ENCODE measurements at regions not wholly inside any gene's neighbourhood (a gene's known extent, or its start where the extent isn't known, plus 50 kb on each side); places are given as distances from the start of the nearest gene placed in this dataset.
A peak's percentile ranks its signal among the peaks of the same experiment; 100 is the strongest.

- no peaks in the 10 kb centered on the region for H3K27me3 ChIP-seq (ENCODE audit: control insufficient read depth in 3 of 3, insufficient read depth in 3 of 3, low read depth in 1 of 3, low read length in 3 of 3)
- H4K8ac ChIP-seq (ENCODE audit: low read depth, low read length): no peak overlapping the region
- WGBS, 2 donors (ENCODE audit: extremely low coverage in 2 of 2, insufficient read length in 2 of 2, insufficient replicate concordance in 1 of 2): no CpG with 5 or more reads among the region's 1 CpG
- no peak for DNase-seq (ENCODE audit: low spot score)
- no peak overlapping the region for H2AFZ ChIP-seq (ENCODE audit: low read length)
- H3K4me3 ChIP-seq (ENCODE audit: low read length in 2 of 2): no peak overlapping the region
- no peak overlapping the region for H3K4me2 ChIP-seq (ENCODE audit: insufficient read depth, low read length, poor library complexity, severe bottlenecking)
- H2BK120ac ChIP-seq (ENCODE audit: low read depth, low read length): no peak overlapping the region
- H4K91ac ChIP-seq (ENCODE audit: low read depth, low read length, poor library complexity): no peak overlapping the region
- no peak overlapping the region for H3K9ac ChIP-seq (ENCODE audit: low read depth, low read length, poor library complexity)
- no peak overlapping the region for H3K4ac ChIP-seq (ENCODE audit: low read length)
- no peaks in the 10 kb centered on the region for H3K4me1 ChIP-seq (ENCODE audit: control insufficient read depth in 2 of 2, insufficient read depth in 1 of 2, low read depth in 1 of 2, low read length in 2 of 2)
- H3K9me3 ChIP-seq (replicated peaks in 1 of 2; ENCODE audit: control insufficient read depth in 2 of 2, insufficient read depth in 1 of 2, low read depth in 1 of 2, low read length in 2 of 2): no peaks in the 10 kb centered on the region
- H3K14ac ChIP-seq (ENCODE audit: low read length): no peak overlapping the region
- H3K18ac ChIP-seq (ENCODE audit: low read length): no peak overlapping the region
- H2BK15ac ChIP-seq (ENCODE audit: low read length): no peak overlapping the region
- H3K79me1 ChIP-seq (ENCODE audit: low read depth, low read length): no peaks in the 10 kb centered on the region
- H2BK12ac ChIP-seq (ENCODE audit: low read length): no peak overlapping the region
- H2BK5ac ChIP-seq (ENCODE audit: low read length): no peak overlapping the region
- H3K27ac ChIP-seq (replicated peaks; ENCODE audit: low read length): no peak overlapping the region
- no peak overlapping the region for H2AK5ac ChIP-seq (ENCODE audit: low read depth, low read length)
- H3K23ac ChIP-seq (ENCODE audit: low read depth, low read length, poor library complexity): no peak overlapping the region
- H3K36me3 ChIP-seq (replicated peaks in 1 of 2; ENCODE audit: control insufficient read depth in 2 of 2, insufficient read depth in 2 of 2, low read length in 2 of 2): no peaks in the 10 kb centered on the region
Observed at GRCh38 chr5:22985446-22985845, 132.3 kb upstream of the CDH12 start.

- H3K79me1 ChIP-seq (ENCODE audit: low read depth, low read length): no peaks in the 10 kb centered on the region
- no CpG with 5 or more reads among the region's 8 CpGs for WGBS, 2 donors (ENCODE audit: extremely low coverage in 2 of 2, insufficient read length in 2 of 2, insufficient replicate concordance in 1 of 2)
- no peak overlapping the region for H3K4me3 ChIP-seq (ENCODE audit: low read length in 2 of 2)
- no peak overlapping the region for H2BK5ac ChIP-seq (ENCODE audit: low read length)
- H2BK120ac ChIP-seq (ENCODE audit: low read depth, low read length): no peak overlapping the region
- H3K23ac ChIP-seq (ENCODE audit: low read depth, low read length, poor library complexity): no peak overlapping the region
- no peak overlapping the region for H3K14ac ChIP-seq (ENCODE audit: low read length)
- H2BK12ac ChIP-seq (ENCODE audit: low read length): no peak overlapping the region
- no peak overlapping the region for H4K91ac ChIP-seq (ENCODE audit: low read depth, low read length, poor library complexity)
- H3K4ac ChIP-seq (ENCODE audit: low read length): no peak overlapping the region
- no peak overlapping the region for H2AFZ ChIP-seq (ENCODE audit: low read length)
- no peaks in the 10 kb centered on the region for H3K36me3 ChIP-seq (replicated peaks in 1 of 2; ENCODE audit: control insufficient read depth in 2 of 2, insufficient read depth in 2 of 2, low read length in 2 of 2)
- H2AK5ac ChIP-seq (ENCODE audit: low read depth, low read length): no peak overlapping the region
- H3K18ac ChIP-seq (ENCODE audit: low read length): peak overlapping the region; percentile 24
- H3K27me3 ChIP-seq (ENCODE audit: control insufficient read depth in 3 of 3, insufficient read depth in 3 of 3, low read depth in 1 of 3, low read length in 3 of 3): no peaks in the 10 kb centered on the region
- no peak overlapping the region for H3K27ac ChIP-seq (replicated peaks; ENCODE audit: low read length)
- H3K9ac ChIP-seq (ENCODE audit: low read depth, low read length, poor library complexity): no peak overlapping the region
- no peaks in the 10 kb centered on the region for H3K9me3 ChIP-seq (replicated peaks in 1 of 2; ENCODE audit: control insufficient read depth in 2 of 2, insufficient read depth in 1 of 2, low read depth in 1 of 2, low read length in 2 of 2)
- no peak overlapping the region for H3K4me2 ChIP-seq (ENCODE audit: insufficient read depth, low read length, poor library complexity, severe bottlenecking)
- no peaks in the 10 kb centered on the region for H3K4me1 ChIP-seq (ENCODE audit: control insufficient read depth in 2 of 2, insufficient read depth in 1 of 2, low read depth in 1 of 2, low read length in 2 of 2)
- H2BK15ac ChIP-seq (ENCODE audit: low read length): no peak overlapping the region
- H4K8ac ChIP-seq (ENCODE audit: low read depth, low read length): no peak overlapping the region
- DNase-seq (ENCODE audit: low spot score): no peak
Observed at GRCh38 chr5:22970956-22971618, 117.9 kb upstream of the CDH12 start.

GRCh38 chr5:22970491-22970890 is 117.3 kb upstream of the CDH12 start:
- Histone ChIP-seq H3K4me2 (ENCODE audit: insufficient read depth, low read length, poor library complexity, severe bottlenecking) (no peak overlapping the region), H4K91ac (ENCODE audit: low read depth, low read length, poor library complexity) (no peak overlapping the region), H2AK5ac (ENCODE audit: low read depth, low read length) (no peak overlapping the region), H3K18ac (ENCODE audit: low read length) (no peak overlapping the region), H2BK12ac (ENCODE audit: low read length) (no peak overlapping the region), H2AFZ (ENCODE audit: low read length) (no peak overlapping the region), H2BK5ac (ENCODE audit: low read length) (no peak overlapping the region), H3K4me1 (ENCODE audit: control insufficient read depth in 2 of 2, insufficient read depth in 1 of 2, low read depth in 1 of 2, low read length in 2 of 2) (no peaks in the 10 kb centered on the region), H3K14ac (ENCODE audit: low read length) (no peak overlapping the region), H3K79me1 (ENCODE audit: low read depth, low read length) (no peaks in the 10 kb centered on the region), H2BK120ac (ENCODE audit: low read depth, low read length) (no peak overlapping the region), H3K27ac (replicated peaks; ENCODE audit: low read length) (no peak overlapping the region), H3K9ac (ENCODE audit: low read depth, low read length, poor library complexity) (no peak overlapping the region), H3K4ac (ENCODE audit: low read length) (no peak overlapping the region), H3K4me3 (ENCODE audit: low read length in 2 of 2) (no peak overlapping the region), H3K36me3 (replicated peaks in 1 of 2; ENCODE audit: control insufficient read depth in 2 of 2, insufficient read depth in 2 of 2, low read length in 2 of 2) (no peaks in the 10 kb centered on the region), H3K27me3 (ENCODE audit: control insufficient read depth in 3 of 3, insufficient read depth in 3 of 3, low read depth in 1 of 3, low read length in 3 of 3) (no peaks in the 10 kb centered on the region), H3K9me3 (replicated peaks in 1 of 2; ENCODE audit: control insufficient read depth in 2 of 2, insufficient read depth in 1 of 2, low read depth in 1 of 2, low read length in 2 of 2) (no peaks in the 10 kb centered on the region), H2BK15ac (ENCODE audit: low read length) (no peak overlapping the region), H4K8ac (ENCODE audit: low read depth, low read length) (no peak overlapping the region), H3K23ac (ENCODE audit: low read depth, low read length, poor library complexity) (no peak overlapping the region)
- DNase-seq (ENCODE audit: low spot score): no peak
- no CpG with 5 or more reads among the region's 5 CpGs for WGBS, 2 donors (ENCODE audit: extremely low coverage in 2 of 2, insufficient read length in 2 of 2, insufficient replicate concordance in 1 of 2)

- H4K8ac ChIP-seq (ENCODE audit: low read depth, low read length): no peak overlapping the region
- H3K36me3 ChIP-seq (replicated peaks in 1 of 2; ENCODE audit: control insufficient read depth in 2 of 2, insufficient read depth in 2 of 2, low read length in 2 of 2): no peaks in the 10 kb centered on the region
- H3K4me2 ChIP-seq (ENCODE audit: insufficient read depth, low read length, poor library complexity, severe bottlenecking): no peak overlapping the region
- H3K27me3 ChIP-seq (ENCODE audit: control insufficient read depth in 3 of 3, insufficient read depth in 3 of 3, low read depth in 1 of 3, low read length in 3 of 3): no peaks in the 10 kb centered on the region
- H2AK5ac ChIP-seq (ENCODE audit: low read depth, low read length): no peak overlapping the region
- H3K4me3 ChIP-seq (ENCODE audit: low read length in 2 of 2): no peak overlapping the region
- H2BK12ac ChIP-seq (ENCODE audit: low read length): no peak overlapping the region
- H2BK15ac ChIP-seq (ENCODE audit: low read length): no peak overlapping the region
- no peak overlapping the region for H2BK120ac ChIP-seq (ENCODE audit: low read depth, low read length)
- no peak overlapping the region for H3K23ac ChIP-seq (ENCODE audit: low read depth, low read length, poor library complexity)
- no peak overlapping the region for H2BK5ac ChIP-seq (ENCODE audit: low read length)
- no peak overlapping the region for H2AFZ ChIP-seq (ENCODE audit: low read length)
- WGBS, 2 donors (ENCODE audit: extremely low coverage in 2 of 2, insufficient read length in 2 of 2, insufficient replicate concordance in 1 of 2): no CpG with 5 or more reads among the region's 2 CpGs
- no peak for DNase-seq (ENCODE audit: low spot score)
- no peak overlapping the region for H3K14ac ChIP-seq (ENCODE audit: low read length)
- H3K18ac ChIP-seq (ENCODE audit: low read length): no peak overlapping the region
- H3K4ac ChIP-seq (ENCODE audit: low read length): no peak overlapping the region
- H3K9me3 ChIP-seq (replicated peaks in 1 of 2; ENCODE audit: control insufficient read depth in 2 of 2, insufficient read depth in 1 of 2, low read depth in 1 of 2, low read length in 2 of 2): no peaks in the 10 kb centered on the region
- H3K27ac ChIP-seq (replicated peaks; ENCODE audit: low read length): no peak overlapping the region
- no peak overlapping the region for H4K91ac ChIP-seq (ENCODE audit: low read depth, low read length, poor library complexity)
- H3K9ac ChIP-seq (ENCODE audit: low read depth, low read length, poor library complexity): no peak overlapping the region
- H3K79me1 ChIP-seq (ENCODE audit: low read depth, low read length): no peaks in the 10 kb centered on the region
- no peaks in the 10 kb centered on the region for H3K4me1 ChIP-seq (ENCODE audit: control insufficient read depth in 2 of 2, insufficient read depth in 1 of 2, low read depth in 1 of 2, low read length in 2 of 2)
Observed at GRCh38 chr5:22968386-22968785, 115.2 kb upstream of the CDH12 start.
